ENCODE measurements at regions not wholly inside any gene's neighbourhood (a gene's known extent, or its start where the extent isn't known, plus 50 kb on each side); places are given as distances from the start of the nearest gene placed in this dataset.
A peak's percentile ranks its signal among the peaks of the same experiment; 100 is the strongest.

- ChIA-PET POLR2A (no interaction called here), CTCF (no interaction called here)
- Histone ChIP-seq H3K27ac (ENCODE audit: insufficient read depth in 1 of 2, low read depth in 1 of 2, low read length in 2 of 2, poor library complexity in 1 of 2, severe bottlenecking in 2 of 2) (no peak overlapping the region), H3K4me1 (ENCODE audit: control extremely low read depth in 1 of 4, control insufficient read depth in 4 of 4, insufficient read depth in 4 of 4, low read length in 3 of 4) (peaks cover 0 to 2% (median under 1%) of the 10 kb centered on the region in 4 experiments), H3K4me3 (ENCODE audit: control insufficient read depth in 1 of 7, extremely low read depth in 1 of 7, insufficient read depth in 4 of 7, low read depth in 2 of 7, low read length in 6 of 7) (no peak overlapping the region), H3K27me3 (replicated peaks in 2 of 5; ENCODE audit: control insufficient read depth in 4 of 5, insufficient read depth in 5 of 5, low read length in 4 of 5) (peaks cover 0 to 8% (median 0%) of the 10 kb centered on the region in 5 experiments), H3K36me3 (ENCODE audit: control insufficient read depth in 4 of 4, insufficient read depth in 4 of 4, low read length in 3 of 4) (no peaks in the 10 kb centered on the region), H3K9me3 (ENCODE audit: control extremely low read depth in 1 of 5, control insufficient read depth in 4 of 5, insufficient read depth in 2 of 5, low read depth in 1 of 5, low read length in 4 of 5) (no peaks in the 10 kb centered on the region)
- WGBS (ENCODE audit: insufficient coverage) = 97% methylated on average over 3 of the region's 5 CpGs
- DNase-seq = no peak
Observed at GRCh38 chr1:8255712-8256111, 62.2 kb upstream of the SLC45A1 start.

DNA sequence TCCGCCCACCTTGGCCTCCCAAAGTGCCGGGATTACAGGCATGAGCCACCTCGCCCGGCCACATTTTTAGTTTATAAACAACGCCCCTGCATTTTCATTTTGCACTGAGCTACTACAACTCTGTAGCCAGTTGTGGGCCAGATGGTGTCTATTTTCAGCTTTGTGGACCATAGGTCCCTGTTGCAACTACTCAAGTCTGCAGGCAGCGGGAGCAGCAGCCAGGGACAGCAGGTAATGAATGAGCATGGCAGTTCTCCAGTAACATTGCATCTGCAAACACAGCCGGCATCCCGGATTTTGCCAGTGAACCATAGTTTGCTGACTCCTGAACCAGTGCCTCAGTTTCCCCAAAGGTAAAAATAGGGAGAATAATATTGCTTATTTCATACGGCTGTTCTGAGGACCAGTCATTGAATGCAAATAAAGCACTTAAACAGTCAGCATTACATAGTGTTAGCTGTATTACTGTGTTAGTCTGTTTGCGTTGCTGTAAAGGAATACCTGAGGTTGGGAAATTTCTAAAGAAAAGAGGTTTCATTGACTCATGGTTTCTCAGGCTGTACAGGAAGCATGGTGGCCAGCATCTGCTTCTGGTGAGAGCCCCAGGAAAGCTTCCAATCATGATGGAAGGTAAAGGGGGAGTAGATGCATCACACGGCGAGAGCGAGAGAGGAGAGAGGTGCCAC, 65.5 kb upstream of the SLC45A1 start:
- Histone ChIP-seq H3K4me1 (ENCODE audit: control extremely low read depth in 1 of 4, control insufficient read depth in 4 of 4, insufficient read depth in 4 of 4, low read length in 3 of 4) (peaks cover 3 to 19% (median 16%) of the 10 kb centered on the region in 4 experiments), H3K36me3 (ENCODE audit: control insufficient read depth in 4 of 4, insufficient read depth in 4 of 4, low read length in 3 of 4) (no peaks in the 10 kb centered on the region), H3K4me3 (ENCODE audit: control insufficient read depth in 1 of 7, extremely low read depth in 1 of 7, insufficient read depth in 4 of 7, low read depth in 2 of 7, low read length in 6 of 7) (no peak overlapping the region), H3K27me3 (replicated peaks in 2 of 5; ENCODE audit: control insufficient read depth in 4 of 5, insufficient read depth in 5 of 5, low read length in 4 of 5) (peaks cover 0 to 5% (median 0%) of the 10 kb centered on the region in 5 experiments), H3K27ac (ENCODE audit: insufficient read depth in 1 of 2, low read depth in 1 of 2, low read length in 2 of 2, poor library complexity in 1 of 2, severe bottlenecking in 2 of 2) (no peak overlapping the region), H3K9me3 (ENCODE audit: control extremely low read depth in 1 of 5, control insufficient read depth in 4 of 5, insufficient read depth in 2 of 5, low read depth in 1 of 5, low read length in 4 of 5) (no peaks in the 10 kb centered on the region)
- ChIA-PET POLR2A (no interaction called here), CTCF (interaction anchor here (0.8 kb wide), 1 partner anchor 233 kb away, joined by 3 read pairs; no protein-coding TSS in a partner anchor)
- no peak for DNase-seq
- WGBS (ENCODE audit: insufficient coverage) = 97% methylated on average over 12 of the region's 13 CpGs

DNA sequence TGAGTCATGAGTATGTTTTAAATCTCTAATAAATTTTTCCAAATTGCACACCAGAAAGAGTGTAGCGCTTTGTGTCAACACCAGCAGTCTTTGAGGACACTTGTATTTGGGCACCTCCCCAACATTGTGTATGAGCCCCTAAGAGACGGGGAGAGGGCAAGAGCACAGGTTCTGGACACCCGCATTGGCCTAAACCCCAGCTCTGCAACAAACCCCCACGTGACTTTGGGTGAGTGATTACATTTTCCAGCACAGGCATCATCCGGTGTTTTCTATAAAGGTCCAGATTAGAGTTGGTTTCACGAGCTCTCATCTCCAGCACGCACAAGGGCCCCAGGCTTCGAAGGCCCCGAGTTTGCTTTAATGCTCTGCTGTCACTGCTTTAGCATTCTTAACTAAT, 66.3 kb upstream of the SLC45A1 start:
- Histone ChIP-seq H3K36me3 (ENCODE audit: control insufficient read depth in 4 of 4, insufficient read depth in 4 of 4, low read length in 3 of 4) (no peaks in the 10 kb centered on the region), H3K4me1 (ENCODE audit: control extremely low read depth in 1 of 4, control insufficient read depth in 4 of 4, insufficient read depth in 4 of 4, low read length in 3 of 4) (peaks cover 3 to 19% (median 16%) of the 10 kb centered on the region in 4 experiments), H3K9me3 (ENCODE audit: control extremely low read depth in 1 of 5, control insufficient read depth in 4 of 5, insufficient read depth in 2 of 5, low read depth in 1 of 5, low read length in 4 of 5) (no peaks in the 10 kb centered on the region), H3K4me3 (ENCODE audit: control insufficient read depth in 1 of 7, extremely low read depth in 1 of 7, insufficient read depth in 4 of 7, low read depth in 2 of 7, low read length in 6 of 7) (no peak overlapping the region), H3K27me3 (replicated peaks in 2 of 5; ENCODE audit: control insufficient read depth in 4 of 5, insufficient read depth in 5 of 5, low read length in 4 of 5) (peaks cover 0 to 3% (median 0%) of the 10 kb centered on the region in 5 experiments), H3K27ac (ENCODE audit: insufficient read depth in 1 of 2, low read depth in 1 of 2, low read length in 2 of 2, poor library complexity in 1 of 2, severe bottlenecking in 2 of 2) (no peak overlapping the region)
- POLR2A ChIA-PET = no interaction called here
- WGBS (ENCODE audit: insufficient coverage) = 96% methylated on average over 4 of the region's 9 CpGs
- CTCF ChIA-PET = no interaction called here
- DNase-seq = no peak

GRCh38 chr1:8249838-8250237, 68.1 kb upstream of the SLC45A1 start:
- peak; percentile 76 to 82 (median 79) for DNase-seq
- Histone ChIP-seq H3K27me3 (replicated peaks in 2 of 5; ENCODE audit: control insufficient read depth in 4 of 5, insufficient read depth in 5 of 5, low read length in 4 of 5) (peaks cover 0 to 3% (median 0%) of the 10 kb centered on the region in 5 experiments), H3K9me3 (ENCODE audit: control extremely low read depth in 1 of 5, control insufficient read depth in 4 of 5, insufficient read depth in 2 of 5, low read depth in 1 of 5, low read length in 4 of 5) (no peaks in the 10 kb centered on the region), H3K4me1 (ENCODE audit: control extremely low read depth in 1 of 4, control insufficient read depth in 4 of 4, insufficient read depth in 4 of 4, low read length in 3 of 4) (peaks cover 3 to 19% (median 16%) of the 10 kb centered on the region in 4 experiments), H3K27ac (ENCODE audit: insufficient read depth in 1 of 2, low read depth in 1 of 2, low read length in 2 of 2, poor library complexity in 1 of 2, severe bottlenecking in 2 of 2) (no peak overlapping the region), H3K4me3 (ENCODE audit: control insufficient read depth in 1 of 7, extremely low read depth in 1 of 7, insufficient read depth in 4 of 7, low read depth in 2 of 7, low read length in 6 of 7) (peak overlapping the region in 2 of 7 experiments; percentile 29 to 44), H3K36me3 (ENCODE audit: control insufficient read depth in 4 of 4, insufficient read depth in 4 of 4, low read length in 3 of 4) (no peaks in the 10 kb centered on the region)
- CTCF ChIA-PET = interaction anchor here (0.7 kb wide), 1 partner anchor 38 kb away, joined by 3 read pairs; no protein-coding TSS in a partner anchor
- POLR2A ChIA-PET = no interaction called here
- WGBS (ENCODE audit: insufficient coverage) = 0% methylated on average over 3 of the region's 4 CpGs

GRCh38 chr1:8247811-8248436, 70.0 kb upstream of the SLC45A1 start:
- Histone ChIP-seq H3K27me3 (replicated peaks in 2 of 5; ENCODE audit: control insufficient read depth in 4 of 5, insufficient read depth in 5 of 5, low read length in 4 of 5) (peaks cover 0 to 3% (median 0%) of the 10 kb centered on the region in 5 experiments), H3K4me1 (ENCODE audit: control extremely low read depth in 1 of 4, control insufficient read depth in 4 of 4, insufficient read depth in 4 of 4, low read length in 3 of 4) (peaks cover 3 to 19% (median 16%) of the 10 kb centered on the region in 4 experiments), H3K27ac (ENCODE audit: insufficient read depth in 1 of 2, low read depth in 1 of 2, low read length in 2 of 2, poor library complexity in 1 of 2, severe bottlenecking in 2 of 2) (no peak overlapping the region), H3K4me3 (ENCODE audit: control insufficient read depth in 1 of 7, extremely low read depth in 1 of 7, insufficient read depth in 4 of 7, low read depth in 2 of 7, low read length in 6 of 7) (no peak overlapping the region), H3K9me3 (ENCODE audit: control extremely low read depth in 1 of 5, control insufficient read depth in 4 of 5, insufficient read depth in 2 of 5, low read depth in 1 of 5, low read length in 4 of 5) (no peaks in the 10 kb centered on the region), H3K36me3 (ENCODE audit: control insufficient read depth in 4 of 4, insufficient read depth in 4 of 4, low read length in 3 of 4) (no peaks in the 10 kb centered on the region)
- ChIA-PET CTCF (interaction anchor here (0.9 to 1.1 kb wide), 2 partner anchors 13 to 29 kb away, joined by 3 to 4 read pairs; no protein-coding TSS in a partner anchor), POLR2A (interaction anchor here (0.6 kb wide), 1 partner anchor 17 kb away, joined by 3 read pairs; no protein-coding TSS in a partner anchor)
- WGBS (ENCODE audit: insufficient coverage) = 98% methylated on average over 9 of the region's 10 CpGs
- no peak for DNase-seq

GRCh38 chr1:8244304-8244703, 73.6 kb upstream of the SLC45A1 start:
- 77% methylated on average over 3 of the region's 4 CpGs for WGBS (ENCODE audit: insufficient coverage)
- no peak overlapping the region for H3K4me3 ChIP-seq (ENCODE audit: control insufficient read depth in 1 of 7, extremely low read depth in 1 of 7, insufficient read depth in 4 of 7, low read depth in 2 of 7, low read length in 6 of 7)
- DNase-seq = no peak
- peaks cover 0 to 13% (median 11%) of the 10 kb centered on the region in 4 experiments for H3K4me1 ChIP-seq (ENCODE audit: control extremely low read depth in 1 of 4, control insufficient read depth in 4 of 4, insufficient read depth in 4 of 4, low read length in 3 of 4)
- POLR2A ChIA-PET = interaction anchor here (0.6 kb wide), 1 partner anchor 412 kb away, joined by 3 read pairs; no protein-coding TSS in a partner anchor
- peaks cover 0 to 2% (median 0%) of the 10 kb centered on the region in 5 experiments for H3K27me3 ChIP-seq (replicated peaks in 2 of 5; ENCODE audit: control insufficient read depth in 4 of 5, insufficient read depth in 5 of 5, low read length in 4 of 5)
- no peaks in the 10 kb centered on the region for H3K9me3 ChIP-seq (ENCODE audit: control extremely low read depth in 1 of 5, control insufficient read depth in 4 of 5, insufficient read depth in 2 of 5, low read depth in 1 of 5, low read length in 4 of 5)
- H3K27ac ChIP-seq (ENCODE audit: insufficient read depth in 1 of 2, low read depth in 1 of 2, low read length in 2 of 2, poor library complexity in 1 of 2, severe bottlenecking in 2 of 2) = no peak overlapping the region
- no peaks in the 10 kb centered on the region for H3K36me3 ChIP-seq (ENCODE audit: control insufficient read depth in 4 of 4, insufficient read depth in 4 of 4, low read length in 3 of 4)
- CTCF ChIA-PET = no interaction called here

DNA sequence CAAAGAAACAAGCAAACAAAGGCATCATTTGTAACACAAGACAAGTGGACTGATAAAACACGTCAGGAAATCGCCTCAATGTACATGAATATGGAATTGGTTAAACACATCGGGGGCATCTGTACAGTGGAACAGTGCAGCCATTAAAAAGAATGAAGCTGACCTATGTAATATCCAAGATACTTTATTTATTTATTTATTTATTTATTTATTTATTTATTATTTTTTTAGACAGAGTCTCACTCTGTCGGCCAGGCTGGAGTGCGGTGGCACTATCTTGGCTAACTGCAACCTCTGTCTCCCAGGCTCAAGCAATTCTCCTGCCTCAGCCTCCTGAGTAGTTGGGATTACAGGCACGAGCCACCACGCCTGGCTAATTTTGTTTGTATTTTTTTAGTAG, 75.4 kb upstream of the SLC45A1 start:
- Histone ChIP-seq H3K27ac (ENCODE audit: insufficient read depth in 1 of 2, low read depth in 1 of 2, low read length in 2 of 2, poor library complexity in 1 of 2, severe bottlenecking in 2 of 2) (no peak overlapping the region), H3K27me3 (replicated peaks in 2 of 5; ENCODE audit: control insufficient read depth in 4 of 5, insufficient read depth in 5 of 5, low read length in 4 of 5) (peaks cover 0 to 2% (median 0%) of the 10 kb centered on the region in 5 experiments), H3K9me3 (ENCODE audit: control extremely low read depth in 1 of 5, control insufficient read depth in 4 of 5, insufficient read depth in 2 of 5, low read depth in 1 of 5, low read length in 4 of 5) (no peaks in the 10 kb centered on the region), H3K4me3 (ENCODE audit: control insufficient read depth in 1 of 7, extremely low read depth in 1 of 7, insufficient read depth in 4 of 7, low read depth in 2 of 7, low read length in 6 of 7) (no peak overlapping the region), H3K4me1 (ENCODE audit: control extremely low read depth in 1 of 4, control insufficient read depth in 4 of 4, insufficient read depth in 4 of 4, low read length in 3 of 4) (peaks cover 0 to 10% (median 8%) of the 10 kb centered on the region in 4 experiments), H3K36me3 (ENCODE audit: control insufficient read depth in 4 of 4, insufficient read depth in 4 of 4, low read length in 3 of 4) (no peaks in the 10 kb centered on the region)
- ChIA-PET POLR2A (no interaction called here), CTCF (no interaction called here)
- DNase-seq = no peak
- no CpG with 5 or more reads among the region's 7 CpGs for WGBS (ENCODE audit: insufficient coverage)

Data from common myeloid progenitor, CD34-positive (primary cell).